Neuronal stem cell (in vitro differentiated cells): ENCODE measurements at regions not wholly inside any gene's neighbourhood (a gene's known extent, or its start where the extent isn't known, plus 50 kb on each side); places are given as distances from the start of the nearest gene placed in this dataset.

Experiments
- DNase-seq: peaks from one replicate; pipeline ENCODE4 v3.0.0-alpha.2; 2013; ENCODE audit warnings: low spot score
- H2AFZ ChIP-seq: one replicate; pipeline ENCODE4 v1.6.1; 2013; ENCODE audit warnings: mild to moderate bottlenecking, low read length, inconsistent platforms
- H2AK5ac ChIP-seq: 2 replicates; pipeline ENCODE4 v1.6.1; 2013; ENCODE audit warnings: low read depth, mild to moderate bottlenecking, inconsistent platforms, low read length, moderate library complexity, mixed read lengths
- H2BK120ac ChIP-seq: 2 replicates; pipeline ENCODE4 v1.6.1; 2013; ENCODE audit warnings: low read depth, mild to moderate bottlenecking, inconsistent platforms, low read length, moderate library complexity, mixed read lengths
- H2BK12ac ChIP-seq: one replicate; pipeline ENCODE4 v1.6.1; 2013; ENCODE audit warnings: low read length, inconsistent platforms
- H2BK15ac ChIP-seq: 2 replicates; pipeline ENCODE4 v1.6.1; 2013; ENCODE audit warnings: mild to moderate bottlenecking, low read length, inconsistent platforms, mixed read lengths
- H2BK5ac ChIP-seq: one replicate; pipeline ENCODE4 v1.6.1; 2013; ENCODE audit warnings: inconsistent platforms, mild to moderate bottlenecking, low read length, moderate library complexity
- H3K14ac ChIP-seq: one replicate; pipeline ENCODE4 v1.6.1; 2013; ENCODE audit warnings: low read length, inconsistent platforms
- H3K18ac ChIP-seq: 2 replicates; pipeline ENCODE4 v1.6.1; 2013; ENCODE audit warnings: low read length, inconsistent platforms
- H3K23ac ChIP-seq: 2 replicates; pipeline ENCODE4 v1.6.1; 2013; ENCODE audit warnings: low read depth, mild to moderate bottlenecking, mixed read lengths, low read length, inconsistent platforms; ENCODE audit not compliant: poor library complexity
- H3K27ac ChIP-seq: replicated peaks from 3 replicates; pipeline ENCODE4 v1.5.1; 2013; ENCODE audit warnings: low read length, inconsistent platforms
- H3K27me3 ChIP-seq, 3 experiments: 2 replicates each; pipeline ENCODE4 v1.6.1; 2013; ENCODE audit warnings: low read length in 3 of 3, mild to moderate bottlenecking in 2 of 3, inconsistent platforms in 1 of 3, low read depth in 1 of 3, mixed read lengths in 1 of 3, moderate library complexity in 1 of 3; ENCODE audit not compliant: control insufficient read depth in 3 of 3, insufficient read depth in 3 of 3
- H3K36me3 ChIP-seq, 2 donors: replicated peaks in 1 of 2; 2 replicates each; pipeline ENCODE4 v1.6.1; 2013; ENCODE audit warnings: low read length in 2 of 2; ENCODE audit not compliant: control insufficient read depth in 2 of 2, insufficient read depth in 2 of 2
- H3K4ac ChIP-seq: 2 replicates; pipeline ENCODE4 v1.6.1; 2013; ENCODE audit warnings: inconsistent platforms, mild to moderate bottlenecking, low read length, moderate library complexity
- H3K4me1 ChIP-seq, 2 donors: 1 replicate in 1 of 2; 2 replicates in 1 of 2; pipeline ENCODE4 v1.6.1; 2013; ENCODE audit warnings: low read length in 2 of 2, low read depth in 1 of 2; ENCODE audit not compliant: control insufficient read depth in 2 of 2, insufficient read depth in 1 of 2
- H3K4me2 ChIP-seq: one replicate; pipeline ENCODE4 v1.6.1; 2013; ENCODE audit warnings: mild to moderate bottlenecking, low read length, inconsistent platforms; ENCODE audit not compliant: insufficient read depth, poor library complexity, severe bottlenecking
- H3K4me3 ChIP-seq, 2 donors: 2 replicates each; pipeline ENCODE4 v1.5.1; 2013; ENCODE audit warnings: low read length in 2 of 2, mild to moderate bottlenecking in 2 of 2, inconsistent platforms in 1 of 2, moderate library complexity in 1 of 2
- H3K79me1 ChIP-seq: one replicate; pipeline ENCODE4 v1.6.1; 2013; ENCODE audit warnings: low read depth, mild to moderate bottlenecking, inconsistent platforms, low read length, moderate library complexity
- H3K9ac ChIP-seq: one replicate; pipeline ENCODE4 v1.6.1; 2013; ENCODE audit warnings: mild to moderate bottlenecking, low read depth, low read length, inconsistent platforms; ENCODE audit not compliant: poor library complexity
- H3K9me3 ChIP-seq, 2 donors: replicated peaks in 1 of 2; 2 replicates each; pipeline versions ENCODE3 to v1.6.1; 2013; ENCODE audit warnings: low read length in 2 of 2, mild to moderate bottlenecking in 2 of 2, inconsistent platforms in 1 of 2, low read depth in 1 of 2, mixed read lengths in 1 of 2, moderate library complexity in 1 of 2; ENCODE audit not compliant: control insufficient read depth in 2 of 2, insufficient read depth in 1 of 2
- H4K8ac ChIP-seq: one replicate; pipeline ENCODE4 v1.6.1; 2013; ENCODE audit warnings: low read depth, mild to moderate bottlenecking, inconsistent platforms, low read length, moderate library complexity
- H4K91ac ChIP-seq: one replicate; pipeline ENCODE4 v1.6.1; 2013; ENCODE audit warnings: low read length, low read depth, mild to moderate bottlenecking, inconsistent platforms; ENCODE audit not compliant: poor library complexity
- WGBS, 2 donors: extraction: QIAGEN DNeasy Blood & Tissue Kit; methylation state at CpG; one replicate each; pipeline ENCODE4 v1.1.7; 2013; ENCODE audit warnings: missing lambda C conversion rate in 2 of 2, mixed read lengths in 1 of 2; ENCODE audit not compliant: insufficient read length in 2 of 2, insufficient replicate concordance in 1 of 2; ENCODE audit errors: extremely low coverage in 2 of 2; 5-methylcytosine and 5-hydroxymethylcytosine counted together

DNA sequence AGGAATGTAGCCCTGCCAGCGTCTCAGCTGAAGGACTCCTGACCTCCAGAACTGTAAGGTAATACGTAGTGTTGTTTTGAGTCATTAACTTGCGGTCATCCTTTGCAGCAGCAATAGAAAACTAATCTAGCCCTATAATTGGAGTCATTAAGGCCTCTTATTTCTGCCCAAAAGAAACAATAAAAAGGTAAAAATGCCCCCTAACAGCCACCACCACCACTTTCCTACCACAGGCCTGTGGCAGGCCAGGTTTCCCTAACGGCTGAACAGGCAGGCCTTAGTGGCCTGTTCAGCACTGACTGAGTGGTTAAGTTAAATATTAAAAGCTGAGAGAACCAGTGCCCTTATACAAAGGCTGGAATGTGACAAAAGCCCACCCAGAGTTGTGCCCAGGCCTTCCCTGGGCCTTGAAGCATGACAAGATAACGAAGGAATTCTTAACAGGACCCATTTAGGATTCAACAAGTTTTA, 286.5 kb upstream of the ERCC4 start:
- Histone ChIP-seq H3K9me3 (peaks cover 0 to 4% of the 10 kb centered on the region in 2 donors), H3K4me1 (no peaks in the 10 kb centered on the region), H2BK120ac (no peak overlapping the region), H3K4ac (no peak overlapping the region), H4K8ac (no peak overlapping the region), H3K4me2 (no peak overlapping the region), H3K23ac (no peak overlapping the region), H2AK5ac (no peak overlapping the region), H3K36me3 (no peaks in the 10 kb centered on the region), H3K27me3 (no peaks in the 10 kb centered on the region), H3K4me3 (no peak overlapping the region), H2BK5ac (no peak overlapping the region), H3K27ac (no peak overlapping the region), H3K14ac (no peak overlapping the region), H3K79me1 (no peaks in the 10 kb centered on the region), H2BK12ac (no peak overlapping the region), H2BK15ac (no peak overlapping the region), H2AFZ (no peak overlapping the region), H3K18ac (no peak overlapping the region), H3K9ac (no peak overlapping the region), H4K91ac (no peak overlapping the region)
- WGBS, 2 donors = no CpG with 5 or more reads among the region's 5 CpGs
- DNase-seq = no peak

DNA sequence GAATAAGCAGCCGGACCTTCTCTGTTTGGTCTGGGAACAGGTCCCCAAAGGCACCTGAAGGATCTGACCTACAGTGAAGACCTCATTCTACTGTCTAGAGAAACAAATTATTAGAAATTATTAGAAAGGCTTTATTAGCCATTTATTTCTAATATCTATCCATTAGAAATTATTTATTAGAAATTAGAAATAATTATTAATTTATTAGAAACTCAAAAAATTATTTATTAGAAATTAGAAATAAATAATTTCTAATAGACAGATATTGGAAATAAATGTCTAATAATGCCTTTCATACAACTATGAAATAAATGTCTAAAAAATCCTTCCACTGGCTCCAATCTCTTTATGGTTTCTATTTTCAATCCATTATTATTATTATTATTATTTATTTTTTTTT, 285.7 kb upstream of the ERCC4 start:
- no peak overlapping the region for H2BK12ac ChIP-seq
- H3K4me1 ChIP-seq = no peaks in the 10 kb centered on the region
- H3K36me3 ChIP-seq = no peaks in the 10 kb centered on the region
- no peak overlapping the region for H3K9ac ChIP-seq
- no peak overlapping the region for H2BK120ac ChIP-seq
- H3K79me1 ChIP-seq = no peaks in the 10 kb centered on the region
- no peak overlapping the region for H3K4me2 ChIP-seq
- no peak overlapping the region for H3K4me3 ChIP-seq
- H4K8ac ChIP-seq = no peak overlapping the region
- WGBS, 2 donors = no CpG with 5 or more reads among the region's 1 CpG
- no peak overlapping the region for H2BK15ac ChIP-seq
- DNase-seq = no peak
- H4K91ac ChIP-seq = no peak overlapping the region
- peaks cover 0 to 4% of the 10 kb centered on the region in 2 donors for H3K9me3 ChIP-seq
- H3K4ac ChIP-seq = no peak overlapping the region
- H3K27ac ChIP-seq = no peak overlapping the region
- H2AFZ ChIP-seq = no peak overlapping the region
- no peak overlapping the region for H3K14ac ChIP-seq
- no peak overlapping the region for H3K23ac ChIP-seq
- H2AK5ac ChIP-seq = no peak overlapping the region
- H3K27me3 ChIP-seq = no peaks in the 10 kb centered on the region
- H3K18ac ChIP-seq = no peak overlapping the region
- no peak overlapping the region for H2BK5ac ChIP-seq

DNA sequence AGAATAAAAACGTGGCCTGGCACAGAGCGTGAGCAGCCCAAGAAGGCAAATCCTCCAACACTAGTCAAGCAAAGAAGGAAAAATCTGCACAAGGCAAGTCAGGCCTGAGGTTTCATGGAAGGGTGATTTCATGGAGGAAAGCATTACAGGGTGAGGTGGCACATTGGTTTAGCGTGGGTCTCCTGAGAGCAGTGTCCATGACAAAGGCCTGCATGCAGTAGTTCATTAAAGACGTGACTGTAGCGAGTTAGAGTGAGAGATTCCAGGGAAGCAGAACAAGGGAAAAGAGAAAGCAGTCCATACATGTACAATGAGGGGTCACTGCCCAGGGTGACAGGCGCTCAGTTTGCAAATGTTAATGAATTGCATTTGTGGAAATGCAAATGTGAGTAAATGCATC, 285.0 kb upstream of the ERCC4 start:
- Histone ChIP-seq H3K14ac (no peak overlapping the region), H3K36me3 (no peaks in the 10 kb centered on the region), H2AK5ac (no peak overlapping the region), H3K79me1 (no peaks in the 10 kb centered on the region), H3K23ac (no peak overlapping the region), H3K4me1 (no peaks in the 10 kb centered on the region), H3K27ac (no peak overlapping the region), H2BK120ac (no peak overlapping the region), H4K91ac (no peak overlapping the region), H3K18ac (no peak overlapping the region), H3K4ac (no peak overlapping the region), H4K8ac (no peak overlapping the region), H3K4me3 (no peak overlapping the region), H2BK5ac (no peak overlapping the region), H2BK15ac (no peak overlapping the region), H2BK12ac (no peak overlapping the region), H2AFZ (no peak overlapping the region), H3K4me2 (no peak overlapping the region), H3K9ac (no peak overlapping the region), H3K27me3 (no peaks in the 10 kb centered on the region), H3K9me3 (peaks cover 0 to 4% of the 10 kb centered on the region in 2 donors)
- DNase-seq = no peak
- no CpG with 5 or more reads among the region's 6 CpGs for WGBS, 2 donors

DNA sequence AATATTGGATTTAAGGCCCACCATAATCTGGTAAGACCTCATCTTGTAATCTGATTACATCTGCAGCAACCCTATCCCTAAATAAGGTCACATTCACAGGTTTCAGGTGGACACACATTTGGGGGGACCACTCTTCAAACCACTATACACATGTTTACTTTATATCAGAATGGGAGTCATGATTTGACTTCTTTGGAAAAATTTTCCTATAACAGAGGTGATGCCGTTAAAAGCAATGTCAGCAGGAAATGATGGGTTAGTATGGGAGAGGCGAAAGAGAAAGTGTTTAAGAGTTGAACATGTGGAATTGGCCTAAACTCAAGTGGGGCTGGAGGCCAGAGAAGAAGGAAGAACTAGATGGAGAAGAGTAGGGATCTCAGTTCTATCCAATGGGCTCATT, 281.7 kb upstream of the ERCC4 start:
- Histone ChIP-seq H3K4me1 (no peaks in the 10 kb centered on the region), H3K4me2 (no peak overlapping the region), H2BK120ac (no peak overlapping the region), H3K18ac (no peak overlapping the region), H3K27ac (no peak overlapping the region), H2AK5ac (no peak overlapping the region), H4K8ac (no peak overlapping the region), H2BK15ac (no peak overlapping the region), H4K91ac (no peak overlapping the region), H2BK12ac (no peak overlapping the region), H3K14ac (no peak overlapping the region), H3K36me3 (no peaks in the 10 kb centered on the region), H3K79me1 (no peaks in the 10 kb centered on the region), H2AFZ (no peak overlapping the region), H3K4ac (no peak overlapping the region), H3K4me3 (no peak overlapping the region), H3K9ac (no peak overlapping the region), H3K27me3 (no peaks in the 10 kb centered on the region), H3K23ac (no peak overlapping the region), H3K9me3 (peaks cover 0 to 2% of the 10 kb centered on the region in 2 donors), H2BK5ac (no peak overlapping the region)
- no peak for DNase-seq
- WGBS, 2 donors = 100% methylated on average over 1 of the region's 2 CpGs; no CpG with 5 or more reads in 1 of the 2 donors
